HL-60 (cell line): ENCODE measurements at regions not wholly inside any gene's neighbourhood (a gene's known extent, or its start where the extent isn't known, plus 50 kb on each side); places are given as distances from the start of the nearest gene placed in this dataset.

Source experiments
- DNase-seq, 2 experiments: peaks; one replicate each; pipeline ENCODE4 v3.0.0-alpha.2; 2010 to 2020; ENCODE audit warnings: low read depth in 1 of 2, low spot score in 1 of 2
- H3K27ac ChIP-seq: fragments of 250-450 bp; sonication (Bioruptor Pico); replicated peaks from 2 replicates; pipeline ENCODE4 v1.5.1; 2020; ENCODE audit warnings: mild to moderate bottlenecking, moderate library complexity
- H3K27me3 ChIP-seq: fragments of 250-450 bp; sonication (Bioruptor Pico); 2 replicates; pipeline ENCODE4 v1.5.1; 2021; ENCODE audit warnings: mild to moderate bottlenecking, moderate library complexity; ENCODE audit not compliant: insufficient read depth, poor library complexity, severe bottlenecking
- H3K4me3 ChIP-seq: replicated peaks from 2 replicates; pipeline ENCODE4 v1.5.1; 2011; ENCODE audit warnings: mild to moderate bottlenecking, control low read depth, low read length; ENCODE audit not compliant: insufficient read depth
- GABPA ChIP-seq: IDR thresholded peaks from 2 replicates; pipeline ENCODE4 v1.6.1; 2012; ENCODE audit warnings: low read depth
- POLR2AphosphoS5 ChIP-seq: IDR thresholded peaks from 2 replicates; pipeline ENCODE4 v1.6.1; 2012; ENCODE audit warnings: low read depth
- SPI1 ChIP-seq: IDR thresholded peaks from 2 replicates; pipeline ENCODE4 v1.6.1; 2012; ENCODE audit warnings: low read depth, mild to moderate bottlenecking, borderline replicate concordance
- TF ChIP-seq, protein P1 (sequence below): IDR thresholded peaks from 2 replicates; pipeline ENCODE4 v1.6.1; 2012; ENCODE audit warnings: low read depth; ENCODE audit not compliant: insufficient replicate concordance
- TF ChIP-seq, protein P2 (sequence below): IDR thresholded peaks from one replicate; pipeline ENCODE4 v1.5.1; 2011; ENCODE audit warnings: low read length, control low read depth, inconsistent platforms; ENCODE audit not compliant: insufficient read depth

DNA sequence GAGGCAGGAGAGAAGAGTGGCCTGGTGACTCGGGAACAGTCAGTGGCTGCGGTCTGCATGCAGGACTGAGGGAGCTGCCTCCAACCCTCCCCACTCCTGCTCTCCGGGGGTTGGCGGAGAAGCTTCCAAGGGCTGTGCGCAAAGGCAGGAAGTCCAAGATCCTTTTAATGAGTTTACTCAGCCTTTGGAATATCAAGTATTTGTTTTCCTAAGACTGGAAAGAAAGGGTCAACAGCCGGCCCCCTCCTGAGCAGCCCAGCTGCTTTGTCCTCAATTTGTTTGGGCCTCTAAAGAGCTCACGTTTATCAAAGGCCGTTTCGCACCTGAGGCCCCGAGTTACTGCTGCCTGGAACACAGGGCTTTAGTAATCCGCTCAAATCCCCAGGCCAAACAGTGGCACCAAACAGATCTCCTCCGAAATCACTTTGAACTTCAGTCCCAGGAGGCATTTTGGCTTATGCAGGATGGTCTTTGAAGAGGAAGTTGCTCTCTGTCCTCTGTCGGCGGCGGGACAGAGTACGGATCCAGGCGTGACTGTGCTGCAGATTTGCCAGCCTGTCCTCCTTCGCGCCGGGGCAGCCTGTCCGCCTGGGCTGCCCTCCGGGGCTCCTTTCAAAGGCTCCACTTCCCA lies 117.2 kb upstream of the FZD10 start:
- TF ChIP-seq SPI1 (no peak), POLR2AphosphoS5 (no peak), GABPA (no peak)
- TF ChIP-seq, protein P1, sequence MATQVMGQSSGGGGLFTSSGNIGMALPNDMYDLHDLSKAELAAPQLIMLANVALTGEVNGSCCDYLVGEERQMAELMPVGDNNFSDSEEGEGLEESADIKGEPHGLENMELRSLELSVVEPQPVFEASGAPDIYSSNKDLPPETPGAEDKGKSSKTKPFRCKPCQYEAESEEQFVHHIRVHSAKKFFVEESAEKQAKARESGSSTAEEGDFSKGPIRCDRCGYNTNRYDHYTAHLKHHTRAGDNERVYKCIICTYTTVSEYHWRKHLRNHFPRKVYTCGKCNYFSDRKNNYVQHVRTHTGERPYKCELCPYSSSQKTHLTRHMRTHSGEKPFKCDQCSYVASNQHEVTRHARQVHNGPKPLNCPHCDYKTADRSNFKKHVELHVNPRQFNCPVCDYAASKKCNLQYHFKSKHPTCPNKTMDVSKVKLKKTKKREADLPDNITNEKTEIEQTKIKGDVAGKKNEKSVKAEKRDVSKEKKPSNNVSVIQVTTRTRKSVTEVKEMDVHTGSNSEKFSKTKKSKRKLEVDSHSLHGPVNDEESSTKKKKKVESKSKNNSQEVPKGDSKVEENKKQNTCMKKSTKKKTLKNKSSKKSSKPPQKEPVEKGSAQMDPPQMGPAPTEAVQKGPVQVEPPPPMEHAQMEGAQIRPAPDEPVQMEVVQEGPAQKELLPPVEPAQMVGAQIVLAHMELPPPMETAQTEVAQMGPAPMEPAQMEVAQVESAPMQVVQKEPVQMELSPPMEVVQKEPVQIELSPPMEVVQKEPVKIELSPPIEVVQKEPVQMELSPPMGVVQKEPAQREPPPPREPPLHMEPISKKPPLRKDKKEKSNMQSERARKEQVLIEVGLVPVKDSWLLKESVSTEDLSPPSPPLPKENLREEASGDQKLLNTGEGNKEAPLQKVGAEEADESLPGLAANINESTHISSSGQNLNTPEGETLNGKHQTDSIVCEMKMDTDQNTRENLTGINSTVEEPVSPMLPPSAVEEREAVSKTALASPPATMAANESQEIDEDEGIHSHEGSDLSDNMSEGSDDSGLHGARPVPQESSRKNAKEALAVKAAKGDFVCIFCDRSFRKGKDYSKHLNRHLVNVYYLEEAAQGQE, result no peak
- TF ChIP-seq, protein P2, sequence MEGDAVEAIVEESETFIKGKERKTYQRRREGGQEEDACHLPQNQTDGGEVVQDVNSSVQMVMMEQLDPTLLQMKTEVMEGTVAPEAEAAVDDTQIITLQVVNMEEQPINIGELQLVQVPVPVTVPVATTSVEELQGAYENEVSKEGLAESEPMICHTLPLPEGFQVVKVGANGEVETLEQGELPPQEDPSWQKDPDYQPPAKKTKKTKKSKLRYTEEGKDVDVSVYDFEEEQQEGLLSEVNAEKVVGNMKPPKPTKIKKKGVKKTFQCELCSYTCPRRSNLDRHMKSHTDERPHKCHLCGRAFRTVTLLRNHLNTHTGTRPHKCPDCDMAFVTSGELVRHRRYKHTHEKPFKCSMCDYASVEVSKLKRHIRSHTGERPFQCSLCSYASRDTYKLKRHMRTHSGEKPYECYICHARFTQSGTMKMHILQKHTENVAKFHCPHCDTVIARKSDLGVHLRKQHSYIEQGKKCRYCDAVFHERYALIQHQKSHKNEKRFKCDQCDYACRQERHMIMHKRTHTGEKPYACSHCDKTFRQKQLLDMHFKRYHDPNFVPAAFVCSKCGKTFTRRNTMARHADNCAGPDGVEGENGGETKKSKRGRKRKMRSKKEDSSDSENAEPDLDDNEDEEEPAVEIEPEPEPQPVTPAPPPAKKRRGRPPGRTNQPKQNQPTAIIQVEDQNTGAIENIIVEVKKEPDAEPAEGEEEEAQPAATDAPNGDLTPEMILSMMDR, result no peak
- H3K27me3 ChIP-seq, result peaks cover 15% of the 10 kb centered on the region
- DNase-seq, result no peak
- no peak overlapping the region for H3K4me3 ChIP-seq
- H3K27ac ChIP-seq, result no peak overlapping the region

DNA sequence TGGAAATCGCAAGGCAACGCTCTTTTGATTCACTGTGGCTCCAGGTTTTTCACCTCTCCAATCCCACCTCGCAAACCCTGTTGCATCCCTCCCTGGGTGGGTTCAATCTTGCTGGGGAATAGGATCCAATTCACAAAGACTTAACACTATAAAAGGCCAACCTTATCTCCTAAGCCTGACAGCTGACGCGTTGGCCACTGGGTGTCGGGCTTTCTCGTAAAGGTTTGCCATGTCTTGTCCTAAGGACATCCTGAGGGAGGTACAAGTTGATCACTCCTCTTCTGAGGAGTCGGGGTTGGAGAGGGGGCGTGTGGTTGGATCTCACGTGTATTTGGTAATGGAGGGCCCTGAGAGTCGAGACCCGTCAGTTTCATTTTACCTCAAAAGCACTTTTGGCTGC lies 112.6 kb upstream of the FZD10 start:
- TF ChIP-seq, protein P2, result no peak
- no peak for TF ChIP-seq SPI1
- TF ChIP-seq, protein P1, result no peak
- TF ChIP-seq GABPA, result no peak
- no peak for TF ChIP-seq POLR2AphosphoS5
- H3K4me3 ChIP-seq, result no peak overlapping the region
- H3K27ac ChIP-seq, result no peak overlapping the region
- peaks cover 15% of the 10 kb centered on the region for H3K27me3 ChIP-seq
- no peak for DNase-seq

DNA sequence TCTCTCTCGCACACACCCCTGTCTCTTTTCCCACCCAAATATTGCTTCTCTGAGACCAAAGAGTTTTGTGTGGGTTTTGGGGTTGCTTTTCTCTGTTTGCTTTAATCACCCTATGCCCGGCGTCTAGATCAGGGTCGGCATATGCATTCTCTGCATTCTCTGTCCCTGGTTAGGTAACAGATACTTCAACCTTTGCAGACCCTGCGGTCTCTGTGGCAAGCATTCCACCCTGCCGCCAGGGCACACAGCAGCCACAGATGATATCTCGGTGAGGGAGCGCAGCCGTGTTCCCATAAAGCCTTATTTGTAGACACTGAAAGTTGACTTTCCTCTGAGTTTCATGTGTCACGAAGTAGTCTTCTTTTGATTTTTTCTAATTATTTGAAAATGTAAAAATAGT lies 110.4 kb upstream of the FZD10 start:
- H3K4me3 ChIP-seq, result no peak overlapping the region
- TF ChIP-seq, protein P1, result no peak
- TF ChIP-seq SPI1 (no peak), POLR2AphosphoS5 (no peak), GABPA (no peak)
- TF ChIP-seq, protein P2, result no peak
- no peak overlapping the region for H3K27ac ChIP-seq
- DNase-seq, result no peak
- H3K27me3 ChIP-seq, result no peaks in the 10 kb centered on the region
